GM12878 (cell line): ENCODE measurements at regions not wholly inside any gene's neighbourhood (a gene's known extent, or its start where the extent isn't known, plus 50 kb on each side); places are given as distances from the start of the nearest gene placed in this dataset.

Experiments used
- ASH2L ChIP-seq: fragments of 300-600, 200-600 bp; sonication (generic); IDR thresholded peaks from 2 replicates; pipeline ENCODE4 v1.6.1; 2017; ENCODE audit warnings: low read depth, mild to moderate bottlenecking, borderline replicate concordance
- ATF2 ChIP-seq: IDR thresholded peaks from 2 replicates; pipeline ENCODE4 v1.6.1; 2012; ENCODE audit warnings: low read length, inconsistent platforms
- E2F4 ChIP-seq: IDR thresholded peaks from 2 replicates; pipeline ENCODE4 v1.6.1; 2012; ENCODE audit warnings: low read depth, low read length, improper control_type of control experiment
- EED ChIP-seq: sonication (generic); IDR thresholded peaks from 2 replicates; pipeline ENCODE4 v1.6.1; 2016; ENCODE audit warnings: antibody characterized with exemption, low read depth
- ELK1 ChIP-seq: IDR thresholded peaks from 2 replicates; pipeline ENCODE4 v1.6.1; 2012; ENCODE audit warnings: low read depth, low read length, improper control_type of control experiment
- FOS ChIP-seq: IDR thresholded peaks from 3 replicates; pipeline ENCODE4 v1.6.1; 2011; ENCODE audit warnings: borderline replicate concordance; ENCODE audit not compliant: insufficient read length; ENCODE audit errors: extremely low read depth
- GATAD2B ChIP-seq: fragments of 450-650 bp; conservative IDR thresholded peaks from 2 replicates; pipeline ENCODE4 v1.6.1; 2017; ENCODE audit warnings: low read depth, mild to moderate bottlenecking, moderate library complexity
- HDAC6 ChIP-seq: fragments of 200-600 bp; sonication (generic); IDR thresholded peaks from one replicate; pipeline ENCODE4 v1.8.0; 2017; ENCODE audit warnings: antibody characterized with exemption; ENCODE audit not compliant: unreplicated experiment
- KLF5 ChIP-seq: fragments of 450-650 bp; IDR thresholded peaks from 2 replicates; pipeline ENCODE4 v1.6.1; 2014; ENCODE audit warnings: mild to moderate bottlenecking; ENCODE audit not compliant: partially characterized antibody
- PAX8 ChIP-seq: fragments of 450-650 bp; IDR thresholded peaks from 2 replicates; pipeline ENCODE4 v1.6.1; 2017; ENCODE audit warnings: mild to moderate bottlenecking, moderate library complexity
- POLR2AphosphoS5 ChIP-seq: IDR thresholded peaks from 2 replicates; pipeline ENCODE4 v1.6.1; 2011; ENCODE audit warnings: mild to moderate bottlenecking, low read length, inconsistent platforms
- RB1 ChIP-seq: fragments of 450-650 bp; formaldehyde crosslinking; IDR thresholded peaks from 2 replicates; pipeline ENCODE4 v1.6.1; 2017; ENCODE audit warnings: mild to moderate bottlenecking, borderline replicate concordance
- REST ChIP-seq: IDR thresholded peaks from 2 replicates; pipeline ENCODE4 v1.6.1; 2012; ENCODE audit warnings: mild to moderate bottlenecking, low read depth, low read length
- RUNX3 ChIP-seq: IDR thresholded peaks from 2 replicates; pipeline ENCODE4 v1.6.1; 2012; ENCODE audit warnings: low read length, inconsistent platforms
- SIX5 ChIP-seq: IDR thresholded peaks from 2 replicates; pipeline ENCODE4 v1.6.1; 2011; ENCODE audit warnings: mild to moderate bottlenecking, low read depth, low read length, moderate library complexity; ENCODE audit not compliant: severe bottlenecking
- SMAD5 ChIP-seq: IDR thresholded peaks from 2 replicates; pipeline ENCODE4 v1.6.1; 2016; ENCODE audit warnings: antibody characterized with exemption, low read depth
- TARDBP ChIP-seq: IDR thresholded peaks from 2 replicates; pipeline ENCODE4 v1.6.1; 2016; ENCODE audit warnings: borderline replicate concordance
- TBL1XR1 ChIP-seq: IDR thresholded peaks from 2 replicates; pipeline ENCODE4 v1.6.1; 2012; ENCODE audit warnings: low read depth, low read length, improper control_type of control experiment
- ZBED1 ChIP-seq: IDR thresholded peaks from 2 replicates; pipeline ENCODE4 v1.6.1; 2016; ENCODE audit warnings: borderline replicate concordance
- ZNF274 ChIP-seq: IDR thresholded peaks from one replicate; pipeline ENCODE4 v1.8.0; 2011; ENCODE audit not compliant: insufficient read length, insufficient read depth
- ZNF687 ChIP-seq: fragments of 450-650 bp; IDR thresholded peaks from 2 replicates; pipeline ENCODE4 v1.6.1; 2017; ENCODE audit warnings: mild to moderate bottlenecking, moderate library complexity

GRCh38 chr19:24033301-24033962, 53.6 kb upstream of the ZNF254 start (continued):
- TF ChIP-seq SIX5 (no peak), ELK1 (no peak), TARDBP (no peak), ATF2 (no peak), HDAC6 (no peak), RUNX3 (no peak), ZBED1 (no peak), REST (no peak), ASH2L (no peak), ZNF274 (no peak), KLF5 (no peak), SMAD5 (peak; percentile 43; the same call in 1 of the 2 replicates), FOS (no peak), PAX8 (no peak), GATAD2B (0 out of 2 replicates have a peak, but pooled peaks have one; percentile 46), EED (peak; percentile 71; the same call in 1 of the 2 replicates), RB1 (no peak), TBL1XR1 (no peak), E2F4 (no peak), ZNF687 (no peak), POLR2AphosphoS5 (peak; percentile 81)
